MCF 10A (cell line): ENCODE measurements at regions not wholly inside any gene's neighbourhood (a gene's known extent, or its start where the extent isn't known, plus 50 kb on each side); places are given as distances from the start of the nearest gene placed in this dataset.

Source experiments
- BruUV-seq: library from RNA; stranded (reverse); fragments of 400-500 nt; replicated peaks from 2 replicates; lab custom pipeline; 2021; lab: Mats Ljungman, UMichigan
- CTCF ChIA-PET: fragments of 300-600 bp; sonication (Branson Sonifier 250); formaldehyde crosslinking; extraction: SDS; loops from one replicate; lab custom pipeline; 2021; ENCODE audit warnings: antibody characterized with exemption, inconsistent platforms; lab: Yijun Ruan, JAX
- POLR2A ChIA-PET: fragments of 300-600, 350-650 bp; sonication (Branson Sonifier 250); formaldehyde crosslinking; extraction: SDS; loops from one replicate; lab custom pipeline; 2020; ENCODE audit warnings: antibody characterized with exemption, inconsistent platforms; lab: Yijun Ruan, JAX
- DNase-seq: peaks from one replicate; pipeline ENCODE4 v3.0.0-alpha.2; 2018; ENCODE audit not compliant: unreplicated experiment
- H3K27ac Mint-ChIP-seq: one replicate; pipeline ENCODE4 v1.8.0; 2022; ENCODE audit warnings: mild to moderate bottlenecking, low read depth, mixed read lengths; ENCODE audit not compliant: unreplicated experiment
- H3K27me3 Mint-ChIP-seq: one replicate; pipeline ENCODE4 v1.8.0; 2022; ENCODE audit warnings: mixed read lengths; ENCODE audit not compliant: insufficient read depth, unreplicated experiment
- H3K36me3 Mint-ChIP-seq: one replicate; pipeline ENCODE4 v1.8.0; 2022; ENCODE audit warnings: mild to moderate bottlenecking, moderate library complexity, mixed read lengths; ENCODE audit not compliant: insufficient read depth, unreplicated experiment
- H3K4me1 Mint-ChIP-seq: one replicate; pipeline ENCODE4 v1.8.0; 2022; ENCODE audit warnings: mixed read lengths; ENCODE audit not compliant: insufficient read depth, unreplicated experiment
- H3K4me3 Mint-ChIP-seq: one replicate; pipeline ENCODE4 v1.8.0; 2022; ENCODE audit warnings: mild to moderate bottlenecking, moderate library complexity, mixed read lengths; ENCODE audit not compliant: unreplicated experiment
- H3K9me3 Mint-ChIP-seq: one replicate; pipeline ENCODE4 v1.8.0; 2022; ENCODE audit warnings: mixed read lengths; ENCODE audit not compliant: unreplicated experiment
- intact Hi-C: fragments of 100-400 bp; cut with micrococcal nuclease; formaldehyde crosslinking; loops from 2 replicates; pipeline ENCODE4 v1.14.1; 2022
- TF ChIP-seq, protein P1 (sequence below): fragments of 200-600 bp; IDR thresholded peaks from one replicate; pipeline ENCODE4 v1.8.0; 2022; ENCODE audit warnings: antibody characterized with exemption, mild to moderate bottlenecking; ENCODE audit not compliant: unreplicated experiment

GRCh38 chr7:108824840-108825580 is 255.3 kb downstream of the DNAJB9 start:
- TF ChIP-seq, protein P1, sequence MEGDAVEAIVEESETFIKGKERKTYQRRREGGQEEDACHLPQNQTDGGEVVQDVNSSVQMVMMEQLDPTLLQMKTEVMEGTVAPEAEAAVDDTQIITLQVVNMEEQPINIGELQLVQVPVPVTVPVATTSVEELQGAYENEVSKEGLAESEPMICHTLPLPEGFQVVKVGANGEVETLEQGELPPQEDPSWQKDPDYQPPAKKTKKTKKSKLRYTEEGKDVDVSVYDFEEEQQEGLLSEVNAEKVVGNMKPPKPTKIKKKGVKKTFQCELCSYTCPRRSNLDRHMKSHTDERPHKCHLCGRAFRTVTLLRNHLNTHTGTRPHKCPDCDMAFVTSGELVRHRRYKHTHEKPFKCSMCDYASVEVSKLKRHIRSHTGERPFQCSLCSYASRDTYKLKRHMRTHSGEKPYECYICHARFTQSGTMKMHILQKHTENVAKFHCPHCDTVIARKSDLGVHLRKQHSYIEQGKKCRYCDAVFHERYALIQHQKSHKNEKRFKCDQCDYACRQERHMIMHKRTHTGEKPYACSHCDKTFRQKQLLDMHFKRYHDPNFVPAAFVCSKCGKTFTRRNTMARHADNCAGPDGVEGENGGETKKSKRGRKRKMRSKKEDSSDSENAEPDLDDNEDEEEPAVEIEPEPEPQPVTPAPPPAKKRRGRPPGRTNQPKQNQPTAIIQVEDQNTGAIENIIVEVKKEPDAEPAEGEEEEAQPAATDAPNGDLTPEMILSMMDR = no peak
- no peak overlapping the region for H3K27ac Mint-ChIP-seq
- no peaks in the 10 kb centered on the region for H3K4me1 Mint-ChIP-seq
- intact Hi-C loops = no loop called here
- no peaks in the 10 kb centered on the region for H3K9me3 Mint-ChIP-seq
- no peak overlapping the region for H3K4me3 Mint-ChIP-seq
- ChIA-PET POLR2A (no interaction called here), CTCF (no interaction called here)
- peak; percentile 51 for DNase-seq
- no TSS peak for BruUV-seq
- H3K27me3 Mint-ChIP-seq = peaks cover 59% of the 10 kb centered on the region
- H3K36me3 Mint-ChIP-seq = no peaks in the 10 kb centered on the region

DNA sequence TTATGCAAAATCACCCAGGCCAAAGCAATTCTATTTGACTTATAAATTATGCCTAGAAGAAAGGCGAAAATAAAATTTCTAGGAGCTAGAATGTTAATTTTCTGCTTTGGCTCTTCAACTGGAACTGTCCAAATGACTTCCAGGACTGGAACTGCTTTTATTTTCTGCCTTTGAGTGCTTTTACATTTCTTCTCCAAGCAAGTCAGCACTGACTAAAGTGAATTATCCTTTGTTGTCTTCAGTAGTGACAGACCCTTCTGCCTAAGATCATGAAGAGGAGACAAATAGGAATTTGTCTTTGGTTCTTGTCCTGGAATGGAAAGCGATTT is 255.9 kb downstream of the DNAJB9 start:
- BruUV-seq = no TSS peak
- Mint-ChIP-seq H3K36me3 (no peaks in the 10 kb centered on the region), H3K4me1 (no peaks in the 10 kb centered on the region), H3K27ac (no peak overlapping the region), H3K27me3 (peaks cover 54% of the 10 kb centered on the region), H3K4me3 (no peak overlapping the region), H3K9me3 (no peaks in the 10 kb centered on the region)
- TF ChIP-seq, protein P1 = no peak
- ChIA-PET POLR2A (no interaction called here), CTCF (no interaction called here)
- DNase-seq = no peak
- intact Hi-C loops = no loop called here

DNA sequence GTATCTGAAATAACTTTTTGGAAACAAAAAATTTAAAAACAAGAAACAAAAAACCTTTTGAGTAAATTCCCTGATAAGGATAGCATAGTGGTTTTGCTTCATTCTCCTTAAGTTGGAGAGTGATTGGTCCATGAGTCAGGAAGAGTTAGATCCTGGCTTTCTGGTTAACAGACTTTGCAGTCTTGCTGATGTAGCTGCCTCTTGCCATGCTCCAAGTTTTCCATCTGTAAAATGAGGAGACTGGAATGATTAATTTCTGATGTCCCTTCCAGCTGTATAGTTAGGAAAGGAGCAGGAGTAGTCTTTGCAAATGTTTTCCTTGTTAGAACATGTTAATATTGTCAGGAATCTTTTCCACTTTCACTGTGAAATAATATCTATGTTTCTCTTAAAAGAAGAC is 266.6 kb downstream of the DNAJB9 start:
- peaks cover 25% of the 10 kb centered on the region for H3K27me3 Mint-ChIP-seq
- TF ChIP-seq, protein P1 = no peak
- no peaks in the 10 kb centered on the region for H3K4me1 Mint-ChIP-seq
- H3K4me3 Mint-ChIP-seq = no peak overlapping the region
- CTCF ChIA-PET = no interaction called here
- no peaks in the 10 kb centered on the region for H3K36me3 Mint-ChIP-seq
- intact Hi-C loops = no loop called here
- H3K27ac Mint-ChIP-seq = no peak overlapping the region
- H3K9me3 Mint-ChIP-seq = peaks cover 7% of the 10 kb centered on the region
- DNase-seq = no peak
- POLR2A ChIA-PET = no interaction called here
- BruUV-seq = no TSS peak

DNA sequence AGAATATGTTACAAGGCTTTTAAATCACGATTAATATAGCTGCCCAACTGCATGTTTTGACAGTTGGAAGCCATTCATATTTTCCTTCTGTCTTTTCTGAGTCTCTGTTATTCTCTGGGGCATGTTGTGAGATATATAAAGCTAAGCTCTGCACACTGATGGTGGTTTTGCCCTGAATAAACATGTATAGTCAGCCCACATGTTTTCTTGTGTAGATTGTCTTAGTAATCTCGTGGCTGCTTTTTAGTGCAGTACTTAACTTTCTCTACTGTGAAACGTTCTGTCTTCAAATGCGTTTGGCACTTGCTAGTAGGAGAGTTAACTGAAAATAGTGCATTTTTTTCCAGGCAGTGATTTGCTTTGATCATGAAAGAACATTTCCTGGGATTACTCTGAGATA is 268.5 kb downstream of the DNAJB9 start:
- TF ChIP-seq, protein P1 = no peak
- ChIA-PET POLR2A (no interaction called here), CTCF (no interaction called here)
- Mint-ChIP-seq H3K27ac (no peak overlapping the region), H3K36me3 (no peaks in the 10 kb centered on the region), H3K4me3 (no peak overlapping the region), H3K4me1 (no peaks in the 10 kb centered on the region), H3K9me3 (peaks cover 7% of the 10 kb centered on the region), H3K27me3 (peaks cover 37% of the 10 kb centered on the region)
- intact Hi-C loops = no loop called here
- no peak for DNase-seq
- BruUV-seq = no TSS peak
